Renal cortical epithelial cell (primary cell): ENCODE measurements at regions not wholly inside any gene's neighbourhood (a gene's known extent, or its start where the extent isn't known, plus 50 kb on each side); places are given as distances from the start of the nearest gene placed in this dataset.
A peak's percentile ranks its signal among the peaks of the same experiment; 100 is the strongest.

Experiments used
- DNase-seq: peaks from one replicate; pipeline ENCODE4 v3.0.0-alpha.2; 2011; ENCODE audit warnings: low read depth

DNA sequence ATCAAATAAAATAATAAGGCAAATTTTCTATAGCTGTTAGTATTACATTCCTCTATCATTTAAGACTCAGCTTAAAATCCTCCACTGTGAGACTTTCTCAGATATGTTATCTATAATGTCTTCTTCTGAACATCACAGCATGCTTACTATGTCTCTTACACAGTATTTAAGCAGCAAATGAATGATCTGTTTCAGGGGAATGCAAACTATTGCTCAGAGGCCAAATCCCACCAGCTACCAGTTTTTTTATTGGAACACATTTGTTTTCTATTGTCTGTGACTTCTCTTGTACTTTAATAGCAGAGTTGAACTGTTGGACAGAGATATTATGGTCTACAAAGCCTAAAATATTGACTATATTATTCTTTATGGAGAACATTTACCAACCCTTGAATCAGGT, 59.6 kb downstream of the C3orf38 start:
- DNase-seq, result no peak

DNA sequence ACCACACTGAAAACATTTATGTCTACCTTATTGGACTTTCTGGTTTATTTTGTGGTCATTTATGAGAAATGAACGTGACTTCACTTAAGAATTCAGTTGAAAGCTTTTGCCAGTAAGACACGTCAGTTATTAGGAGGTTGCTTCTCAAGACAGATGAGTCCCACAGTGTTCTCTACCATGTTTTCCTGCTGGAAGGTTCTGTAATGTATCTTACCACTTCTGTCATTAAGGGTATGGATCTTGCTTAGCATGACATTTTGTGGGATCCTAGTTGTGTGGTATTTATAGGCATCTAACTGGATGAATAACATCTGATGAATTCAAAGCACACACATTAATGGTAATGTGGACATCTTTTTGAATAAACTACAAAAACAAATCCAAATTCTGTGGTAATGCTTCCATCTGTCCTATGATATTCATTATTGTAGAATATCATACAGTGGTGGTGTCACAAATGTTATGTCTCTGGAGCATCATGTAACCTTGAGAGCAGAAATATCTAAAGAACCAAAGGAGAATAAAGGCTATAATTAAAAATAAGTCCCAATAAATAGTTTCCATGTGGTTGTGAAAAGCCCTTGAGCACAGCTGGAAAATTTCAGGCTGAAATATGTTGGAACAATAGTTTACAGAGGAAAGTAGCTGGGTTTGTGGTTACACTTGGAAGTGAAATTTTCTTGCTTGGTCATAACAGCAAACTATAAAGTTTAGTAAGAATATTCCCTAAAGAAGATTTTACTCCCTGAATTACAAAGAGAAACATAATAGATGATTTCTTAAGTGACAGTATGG, 61.5 kb downstream of the C3orf38 start:
- no peak for DNase-seq

DNA sequence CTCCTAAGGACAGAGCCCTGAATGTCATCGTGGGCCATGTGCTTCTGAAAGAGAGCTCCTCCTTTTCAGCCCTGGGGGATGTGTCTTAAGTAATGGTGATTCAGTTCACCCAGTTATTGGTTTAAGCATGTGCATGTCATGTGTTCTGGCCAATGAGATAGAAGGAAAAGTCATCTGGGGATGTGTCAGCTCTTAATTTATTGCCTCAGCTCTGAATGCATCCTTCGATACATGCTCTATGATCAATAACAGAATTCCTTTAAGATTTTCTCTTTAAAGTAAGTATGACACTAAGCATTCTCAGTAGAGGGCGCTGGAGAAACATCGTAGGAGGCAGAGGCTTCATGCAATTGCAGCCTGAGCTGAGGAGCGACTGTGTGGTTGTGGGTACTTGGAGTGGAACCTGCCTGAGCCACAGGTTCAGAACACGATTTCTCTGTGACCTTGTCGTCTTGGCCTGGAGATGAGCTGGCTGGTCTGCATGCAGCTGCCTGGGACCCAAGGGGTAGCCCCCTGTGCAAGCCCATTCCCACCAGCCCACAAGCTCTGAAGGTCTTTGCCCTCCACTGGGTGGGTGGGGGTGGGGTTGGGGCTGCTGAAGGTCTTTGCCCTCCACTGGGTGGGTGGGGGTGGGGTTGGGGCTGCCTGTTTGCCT, 69.5 kb downstream of the C3orf38 start:
- peak; percentile 44 for DNase-seq

DNA sequence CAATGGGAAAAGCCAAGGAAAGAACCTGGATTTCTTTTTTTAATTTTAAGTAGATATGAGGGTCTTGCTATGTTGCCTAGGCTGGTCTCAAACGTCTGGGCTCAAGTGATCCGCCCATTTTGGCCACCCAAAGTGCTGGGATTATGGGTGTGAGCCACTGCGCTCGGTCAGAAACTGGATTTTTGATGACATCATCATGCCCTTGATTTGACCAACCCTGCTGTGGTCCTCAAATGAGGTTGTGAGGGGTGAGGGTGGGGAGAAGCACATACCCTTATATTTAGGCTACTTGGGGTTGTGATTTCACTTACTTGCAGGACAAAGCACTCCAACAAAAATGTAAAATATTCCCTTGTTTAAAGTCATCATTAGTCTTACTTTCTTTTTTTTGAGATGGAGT, 70.4 kb downstream of the C3orf38 start:
- no peak for DNase-seq

DNA sequence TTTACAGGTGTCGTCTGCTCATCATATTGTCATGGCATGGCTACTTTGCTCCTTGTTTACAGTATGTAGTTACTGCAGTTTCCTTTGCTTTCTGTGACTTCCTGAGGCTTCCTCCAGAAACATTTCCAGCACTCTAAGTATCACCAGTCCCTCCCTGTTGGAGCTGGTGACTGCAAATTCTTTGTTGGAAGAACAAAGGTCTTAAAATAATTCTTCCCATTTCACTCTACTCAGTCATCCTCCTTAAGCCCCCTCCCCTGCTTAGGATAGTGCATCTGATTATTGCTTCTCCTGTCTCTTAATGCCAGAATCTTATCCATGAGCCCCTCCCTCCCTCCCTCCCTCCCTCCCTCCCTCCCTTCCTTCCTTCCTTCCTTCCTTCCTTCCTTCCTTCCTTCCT, 72.0 kb downstream of the C3orf38 start:
- no peak for DNase-seq

DNA sequence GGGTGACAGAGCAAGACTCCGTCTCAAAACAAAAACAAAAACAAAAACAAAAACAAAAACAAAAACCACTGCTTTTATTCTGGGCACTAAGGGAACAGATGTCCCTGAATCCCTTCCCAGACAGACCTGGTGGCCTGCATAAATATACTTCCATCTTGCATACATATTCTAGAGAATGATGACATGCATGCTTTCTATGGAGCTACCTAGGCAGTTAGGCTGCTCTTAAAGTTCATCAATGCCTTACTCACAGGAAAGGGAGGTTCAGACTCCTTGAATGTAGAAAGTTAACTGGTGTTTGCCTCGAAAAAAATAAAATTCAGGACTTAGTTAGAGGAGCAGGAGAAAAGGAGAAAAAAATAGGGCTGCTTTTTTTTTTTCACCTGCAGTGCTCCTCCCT, 72.6 kb downstream of the C3orf38 start:
- DNase-seq, result no peak

DNA sequence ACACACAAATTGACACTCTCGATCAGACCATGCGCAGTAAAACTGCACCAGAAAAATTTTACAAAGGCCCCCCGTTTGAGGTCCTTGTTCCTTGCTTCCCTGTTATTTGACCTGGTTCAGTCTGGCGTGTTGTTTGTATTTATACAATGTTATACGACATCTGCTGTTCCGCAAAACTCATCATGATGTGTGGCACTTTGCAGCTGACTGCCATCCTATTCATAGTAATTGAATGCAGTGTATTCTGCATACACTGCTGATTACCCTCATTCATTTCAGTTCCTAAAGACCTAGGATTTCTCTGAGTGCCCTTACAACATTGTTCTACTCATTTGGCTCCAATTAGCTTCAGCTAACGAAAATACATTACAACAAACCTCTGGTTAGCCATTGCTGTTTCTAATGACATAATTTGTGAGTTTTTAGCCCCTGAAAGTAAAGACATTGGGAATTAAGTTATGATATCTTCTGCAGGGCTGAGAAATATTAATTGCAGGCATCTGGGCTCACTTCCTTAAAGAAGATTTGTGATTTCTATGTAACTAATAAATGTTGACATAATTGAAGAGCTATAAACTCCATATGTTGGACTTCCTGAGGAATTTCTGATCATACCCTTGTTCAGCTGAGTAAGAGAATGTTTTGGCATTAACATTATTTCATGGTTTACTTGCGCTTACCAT, 75.7 kb downstream of the C3orf38 start:
- no peak for DNase-seq

DNA sequence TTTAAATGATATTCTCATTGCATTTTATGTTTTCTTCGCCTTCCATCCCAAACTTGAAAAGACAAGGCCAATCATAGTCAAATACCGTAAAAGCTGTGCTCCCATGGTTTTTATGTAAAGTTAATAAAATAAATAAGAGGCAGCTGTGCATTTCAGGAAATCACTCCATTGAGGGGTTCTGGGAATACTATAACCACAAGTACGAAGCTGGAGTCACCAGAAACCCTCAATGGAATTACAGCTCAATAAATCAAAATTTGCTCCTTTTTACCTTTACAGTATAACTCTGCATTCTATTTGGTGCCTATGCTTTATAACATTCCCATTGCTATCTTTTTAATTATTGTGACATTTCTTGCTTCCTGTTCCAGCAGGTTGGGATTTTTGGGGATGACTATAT, 77.2 kb downstream of the C3orf38 start:
- no peak for DNase-seq

DNA sequence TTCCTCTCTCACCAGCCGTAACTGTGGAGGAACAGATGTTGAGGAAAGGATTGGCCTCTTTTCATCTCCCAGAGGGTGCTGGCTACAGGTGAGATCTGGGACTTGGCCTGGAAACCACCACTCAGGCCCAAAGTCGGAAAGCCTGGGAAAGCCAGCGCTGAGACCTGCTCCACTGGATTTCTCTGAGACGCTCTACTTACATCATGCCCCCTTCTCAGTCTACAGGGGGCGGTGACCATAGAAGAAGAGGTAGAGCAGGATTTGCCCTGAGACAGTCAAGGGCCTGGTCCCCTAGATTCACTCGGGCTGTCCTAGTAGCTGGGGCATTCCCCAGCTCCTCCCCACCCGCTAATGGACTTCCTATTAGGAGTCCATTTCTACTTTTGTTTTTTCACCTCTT, 80.9 kb downstream of the C3orf38 start:
- no peak for DNase-seq

DNA sequence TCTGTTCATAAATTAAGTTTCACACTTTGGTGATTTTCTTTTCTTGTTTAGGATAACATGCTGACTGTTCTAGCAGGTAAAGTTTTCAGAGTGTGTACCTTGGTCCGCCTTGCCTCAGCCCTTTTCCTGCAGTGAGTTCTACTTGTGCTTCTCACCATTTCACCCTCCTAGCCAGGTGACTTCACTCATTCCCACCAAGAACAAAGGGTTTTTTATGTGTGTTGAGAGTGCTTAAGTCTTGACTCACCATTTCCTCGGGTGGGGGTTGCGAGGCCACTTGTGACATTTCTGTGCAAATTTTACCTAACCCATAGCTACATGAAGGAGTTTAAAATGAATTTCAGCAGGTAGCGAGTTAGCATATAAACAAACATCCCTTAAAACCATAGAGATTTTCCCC, 81.4 kb downstream of the C3orf38 start:
- DNase-seq, result peak; percentile 39

DNA sequence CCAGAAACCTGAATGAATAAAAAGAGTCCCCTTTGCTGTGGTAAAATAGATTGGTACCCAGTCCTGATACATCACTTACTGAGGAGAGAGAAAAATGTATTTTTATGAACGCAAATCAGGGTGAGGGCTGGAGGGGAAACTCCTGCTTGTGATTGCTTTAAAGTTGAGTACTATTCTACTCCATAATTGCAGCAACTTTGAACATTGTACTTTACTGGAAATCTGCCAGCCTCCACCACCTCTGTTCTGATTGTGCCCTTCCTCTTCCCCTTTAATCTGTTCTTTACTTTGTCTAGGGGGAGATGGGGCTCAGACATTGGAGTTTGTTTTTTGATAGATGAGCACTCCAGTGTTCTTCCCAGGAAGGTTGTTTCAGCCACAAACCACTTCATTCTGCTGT, 81.9 kb downstream of the C3orf38 start:
- DNase-seq, result no peak

DNA sequence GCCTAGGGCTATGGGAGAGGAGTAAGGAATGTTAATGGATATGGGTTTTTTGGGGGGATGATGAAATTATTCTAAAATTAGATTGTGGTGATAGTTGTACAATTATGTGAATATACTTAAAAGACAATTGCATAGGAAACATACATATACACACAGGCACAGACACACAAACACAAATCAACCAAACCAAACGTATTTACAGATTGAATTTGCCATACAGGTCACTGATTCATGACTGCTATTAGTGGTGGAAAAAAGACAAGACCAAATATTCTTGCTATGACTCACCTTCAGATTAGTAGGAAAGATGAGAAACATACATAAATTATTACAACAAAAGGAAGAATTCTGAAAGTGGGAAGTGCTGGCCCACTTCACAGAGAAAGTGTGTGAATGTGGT, 85.3 kb downstream of the C3orf38 start:
- DNase-seq, result peak; percentile 9

DNA sequence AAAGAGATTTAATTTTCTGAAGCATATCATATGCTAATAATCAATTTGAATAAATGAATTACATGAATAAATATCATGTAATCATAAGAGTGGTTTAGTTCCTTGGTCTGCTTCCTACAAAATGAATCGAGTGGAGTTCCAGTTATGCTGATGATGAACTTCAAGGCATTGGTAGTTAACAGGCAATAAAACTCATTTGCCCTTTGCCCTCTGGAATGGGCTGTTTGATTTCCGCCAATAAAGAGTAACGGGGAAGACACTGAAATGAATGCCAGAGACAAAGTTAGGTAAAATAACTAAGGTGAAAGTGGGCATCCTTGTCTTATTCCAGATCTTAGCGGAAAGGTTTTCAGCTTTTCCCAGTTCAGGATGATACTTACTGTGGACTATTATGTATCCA, 90.1 kb downstream of the C3orf38 start:
- DNase-seq, result no peak

DNA sequence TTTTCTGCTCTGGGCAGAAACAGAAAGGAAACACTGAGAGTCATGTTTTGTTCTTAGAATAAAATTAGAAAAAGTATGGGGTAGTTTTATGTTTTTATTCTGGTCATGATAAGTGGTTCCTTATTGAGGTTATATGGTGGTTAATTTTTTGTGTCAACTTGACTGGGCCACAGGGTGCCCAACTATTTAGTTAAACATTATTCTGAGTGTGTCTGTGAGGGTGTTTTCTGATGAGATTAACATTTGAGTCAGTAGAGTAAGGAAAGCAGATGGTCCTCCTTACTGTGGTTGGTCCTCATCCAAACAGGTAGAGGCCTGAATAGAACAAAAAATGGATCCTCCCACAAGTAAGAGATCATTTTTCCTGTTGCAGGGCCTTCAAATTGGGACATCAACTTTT, 98.9 kb downstream of the C3orf38 start:
- DNase-seq, result no peak

DNA sequence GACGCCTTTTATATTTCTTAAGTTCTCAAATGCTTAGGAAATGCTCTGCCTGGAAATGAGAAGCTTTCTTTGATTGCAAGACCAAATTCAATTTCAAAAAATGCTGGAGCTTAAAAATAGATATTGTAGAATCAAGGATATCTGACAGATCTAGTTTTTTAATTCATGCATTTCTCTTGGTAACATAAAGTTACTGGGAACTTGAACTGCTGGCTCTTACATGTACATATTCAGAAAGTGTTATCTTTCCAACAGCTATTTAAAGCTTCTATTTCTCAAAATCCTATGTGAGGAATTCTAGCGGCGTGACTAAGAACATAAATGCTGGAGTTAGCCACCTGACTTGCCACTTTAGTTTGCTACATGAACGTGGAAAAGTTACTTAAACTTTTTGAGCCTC, 109.3 kb downstream of the C3orf38 start:
- DNase-seq, result no peak

DNA sequence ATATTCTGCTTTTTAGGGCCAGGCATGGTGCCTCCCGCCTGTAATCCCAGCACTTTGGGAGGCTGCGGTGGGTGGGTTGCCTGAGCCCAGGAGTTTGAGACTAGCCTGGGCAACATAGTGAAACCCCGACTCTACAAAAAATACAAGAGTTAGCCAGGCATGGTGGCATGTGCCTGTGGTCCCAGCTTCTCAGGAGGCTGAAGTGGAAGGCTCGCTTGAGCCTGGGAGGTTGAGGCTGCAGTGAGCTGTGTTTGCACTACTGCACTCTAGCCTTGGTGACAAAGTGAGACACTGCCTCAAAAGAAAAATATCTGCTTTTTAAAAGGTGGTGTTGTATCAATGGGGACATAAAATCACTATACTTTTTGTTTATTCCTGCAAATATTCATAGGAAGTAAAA, 112.8 kb downstream of the C3orf38 start:
- DNase-seq, result no peak

DNA sequence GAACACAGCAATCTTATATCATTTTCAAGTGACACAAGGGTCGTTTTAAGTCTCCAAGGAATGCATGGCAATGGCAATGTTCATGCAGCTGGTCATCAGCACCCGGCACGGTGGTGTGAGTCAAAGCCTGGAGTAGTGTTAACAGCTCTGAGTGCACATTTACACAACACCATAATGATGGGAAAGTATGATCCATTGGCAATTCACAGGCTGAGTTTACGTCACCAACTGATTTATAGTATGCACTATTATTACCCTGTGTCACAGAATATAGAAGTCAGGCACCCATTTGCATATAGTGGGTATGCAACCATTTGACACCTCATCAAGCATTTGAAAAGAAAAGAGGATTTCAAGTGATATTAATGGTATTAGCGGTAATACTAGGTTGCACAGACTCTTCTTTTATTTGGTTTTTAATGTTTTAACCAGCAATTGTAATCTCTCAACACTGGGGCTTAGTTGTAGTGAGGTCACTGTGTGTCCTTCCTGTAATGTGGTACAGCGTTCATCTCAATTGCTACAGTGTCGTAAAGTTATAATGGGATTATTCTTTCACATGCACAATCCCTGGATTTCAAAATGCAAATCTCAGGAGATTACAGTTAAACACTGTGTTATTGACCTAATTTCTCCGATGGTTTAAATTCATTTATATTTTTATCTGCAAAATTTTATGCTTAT, 113.8 kb downstream of the C3orf38 start:
- no peak for DNase-seq

DNA sequence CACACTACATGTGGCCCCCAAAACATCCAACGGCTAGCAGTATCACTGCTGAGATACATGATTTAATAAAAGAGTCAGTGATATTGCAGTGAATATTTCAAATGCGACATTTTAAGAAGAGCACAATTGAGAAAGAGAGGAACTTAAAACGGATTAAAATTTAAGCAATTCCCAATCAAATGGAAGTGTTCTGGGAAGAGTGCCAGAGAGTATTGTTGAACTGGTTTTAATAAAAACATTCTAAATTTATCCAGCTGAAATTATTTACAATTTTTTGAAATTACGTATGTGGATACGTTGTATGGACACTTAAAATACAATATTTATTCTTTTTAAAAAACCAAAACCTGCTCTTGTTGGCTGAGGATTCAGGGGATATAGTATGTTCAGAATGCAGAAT, 117.7 kb downstream of the C3orf38 start:
- DNase-seq, result no peak

DNA sequence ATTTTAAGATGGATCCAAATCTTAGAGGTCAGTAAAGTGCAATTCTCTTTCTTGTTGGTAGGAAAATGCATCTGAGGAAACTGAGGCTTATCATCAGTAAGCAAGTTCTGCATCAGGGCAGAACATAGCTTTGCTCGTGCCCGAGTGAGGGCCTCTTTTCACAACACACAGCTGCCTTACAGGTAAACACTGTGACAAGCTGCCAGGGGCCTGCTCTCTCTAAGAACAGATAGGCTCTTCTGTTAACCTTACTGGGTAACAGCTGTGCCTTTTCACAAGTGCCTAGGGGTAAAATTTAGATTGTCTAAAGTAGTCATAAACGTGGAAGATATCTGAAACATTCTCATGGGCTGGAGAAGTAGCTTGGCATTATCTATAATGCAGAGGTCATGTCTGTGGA, 118.1 kb downstream of the C3orf38 start:
- no peak for DNase-seq

DNA sequence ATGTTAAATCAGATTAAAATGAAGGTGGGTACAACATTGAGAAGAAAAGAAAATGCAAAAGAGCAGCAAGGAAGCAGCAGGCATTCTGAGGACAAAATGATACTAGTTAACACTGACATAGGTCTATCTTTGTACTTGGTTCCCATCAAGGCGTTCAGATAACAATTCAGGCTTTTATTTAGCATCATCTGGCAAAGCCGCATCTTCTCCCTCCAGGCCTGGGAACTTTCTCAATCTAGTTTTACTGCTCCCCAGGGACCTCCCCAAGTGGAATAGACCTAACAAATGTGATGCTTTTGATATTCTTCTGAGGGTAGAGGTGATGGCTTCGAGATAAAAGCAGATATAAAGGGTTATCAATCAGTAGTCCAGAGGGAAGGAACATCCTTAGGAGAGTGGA, 130.6 kb downstream of the C3orf38 start:
- DNase-seq, result no peak

DNA sequence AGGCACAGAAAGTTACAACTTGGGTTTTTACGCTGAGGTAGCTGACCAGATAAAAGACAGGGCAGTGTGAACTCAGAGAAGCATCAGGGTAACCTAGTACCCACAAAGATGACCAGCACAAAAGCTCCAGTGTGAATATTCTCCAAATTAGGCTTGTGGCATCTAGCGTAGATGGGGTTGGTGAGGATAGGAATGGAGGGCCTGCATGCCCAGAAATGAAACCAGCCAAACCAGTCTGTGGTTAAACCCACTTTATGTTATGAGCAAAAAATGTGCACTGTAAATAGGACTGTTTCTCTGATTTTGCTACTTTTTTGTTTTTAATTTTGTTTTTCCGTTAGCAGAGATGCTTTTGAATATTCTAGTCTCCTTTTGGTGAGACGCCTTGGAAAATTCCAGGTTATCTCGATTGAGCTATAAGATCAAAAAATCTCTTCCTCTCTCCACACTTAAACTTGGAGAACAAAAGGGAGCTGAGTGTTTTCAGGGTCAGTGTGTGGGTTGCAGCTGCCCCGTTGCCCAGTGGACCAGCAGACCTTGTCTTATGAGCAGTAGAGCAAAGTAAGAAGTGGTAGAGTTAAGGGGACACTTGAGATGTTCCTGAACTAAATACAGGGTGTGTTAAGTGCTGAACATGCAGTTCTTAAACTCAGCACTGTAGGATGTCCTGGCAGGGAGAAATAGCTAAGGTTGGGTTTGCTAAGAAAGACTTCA, 132.9 kb downstream of the C3orf38 start:
- no peak for DNase-seq

DNA sequence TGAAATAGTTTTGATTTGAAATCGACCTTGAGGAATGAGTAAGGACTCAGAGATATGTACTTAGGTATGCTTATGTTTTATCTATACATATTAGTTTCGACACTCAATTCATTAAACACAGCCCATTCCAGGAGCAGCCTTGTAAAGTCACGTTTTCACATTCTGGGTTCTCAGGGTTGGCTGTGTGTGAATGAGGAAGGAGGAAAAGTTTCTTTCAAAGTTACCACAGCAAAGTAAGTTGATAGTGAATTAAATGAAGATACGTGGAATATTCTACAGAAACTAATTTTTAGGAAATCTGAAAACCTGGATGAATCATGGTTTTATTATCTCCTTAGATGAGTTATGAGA, 133.5 kb downstream of the C3orf38 start:
- DNase-seq, result no peak
